ENCODE measurements at regions not wholly inside any gene's neighbourhood (a gene's known extent, or its start where the extent isn't known, plus 50 kb on each side); places are given as distances from the start of the nearest gene placed in this dataset.

- no peaks in the 10 kb centered on the region for H3K36me3 ChIP-seq (ENCODE audit: low read depth, low read length)
- no peaks in the 10 kb centered on the region for H3K9me3 ChIP-seq (ENCODE audit: low read length)
- no peaks in the 10 kb centered on the region for H3K79me2 ChIP-seq (ENCODE audit: low read length)
- no peaks in the 10 kb centered on the region for H3K4me1 ChIP-seq (ENCODE audit: insufficient read depth, low read length)
- H3K27me3 ChIP-seq (ENCODE audit: low read length) = peaks cover 47% of the 10 kb centered on the region
- BruUV-seq (replicated peaks) = no TSS peak
- ATAC-seq = no peak
- no peak overlapping the region for H3K27ac ChIP-seq (ENCODE audit: low read length)
- no peak overlapping the region for H2AFZ ChIP-seq (ENCODE audit: low read length)
- H4K20me1 ChIP-seq (ENCODE audit: low read length) = no peaks in the 10 kb centered on the region
- CTCF ChIA-PET = no interaction called here
- no peak overlapping the region for H3K4me2 ChIP-seq (ENCODE audit: low read length)
- no peak overlapping the region for H3K4me3 ChIP-seq (ENCODE audit: low read length)
- no peaks in the 10 kb centered on the region for H3K9me2 ChIP-seq (replicated peaks; ENCODE audit: low read length)
- POLR2A ChIA-PET (ENCODE audit: unreplicated experiment) = no interaction called here
- no peaks in the 10 kb centered on the region for H3F3A ChIP-seq (ENCODE audit: low read length, unreplicated experiment)
- DNase-seq = peak; percentile 14
- peak; percentile 34; the same call in 1 of the 2 replicates for TF ChIP-seq CTCF (conservative IDR thresholded peaks at IDR 0.05; ENCODE audit: low read depth, low read length)
- no peak for TF ChIP-seq EZH2phosphoT487 (IDR thresholded peaks at IDR 0.05; ENCODE audit: borderline replicate concordance, low read length)
- no peak for TF ChIP-seq EZH2 (IDR thresholded peaks at IDR 0.05; ENCODE audit: low read length, unreplicated experiment)
- H3K9ac ChIP-seq (ENCODE audit: low read length) = no peak overlapping the region
- intact Hi-C loops (cut with micrococcal nuclease) = no loop called here
Measured at GRCh38 chr15:91589360-91589759, 264.1 kb upstream of the SLCO3A1 start.

GRCh38 chr15:91592567-91592966 is 260.9 kb upstream of the SLCO3A1 start:
- no peak overlapping the region for H3K9ac ChIP-seq (ENCODE audit: low read length)
- no peaks in the 10 kb centered on the region for H4K20me1 ChIP-seq (ENCODE audit: low read length)
- TF ChIP-seq EZH2 (IDR thresholded peaks at IDR 0.05; ENCODE audit: low read length, unreplicated experiment) (no peak), EZH2phosphoT487 (IDR thresholded peaks at IDR 0.05; ENCODE audit: borderline replicate concordance, low read length) (no peak), CTCF (conservative IDR thresholded peaks at IDR 0.05; ENCODE audit: low read depth, low read length) (no peak)
- no peak overlapping the region for H3K27ac ChIP-seq (ENCODE audit: low read length)
- intact Hi-C loops (cut with micrococcal nuclease) = no loop called here
- no peak overlapping the region for H2AFZ ChIP-seq (ENCODE audit: low read length)
- ATAC-seq (no peak), DNase-seq (no peak)
- ChIA-PET POLR2A (ENCODE audit: unreplicated experiment) (no interaction called here), CTCF (no interaction called here)
- no peak overlapping the region for H3K4me3 ChIP-seq (ENCODE audit: low read length)
- no peak overlapping the region for H3K4me2 ChIP-seq (ENCODE audit: low read length)
- no peaks in the 10 kb centered on the region for H3F3A ChIP-seq (ENCODE audit: low read length, unreplicated experiment)
- peaks cover 33% of the 10 kb centered on the region for H3K27me3 ChIP-seq (ENCODE audit: low read length)
- no TSS peak for BruUV-seq (replicated peaks)
- no peaks in the 10 kb centered on the region for H3K36me3 ChIP-seq (ENCODE audit: low read depth, low read length)
- H3K79me2 ChIP-seq (ENCODE audit: low read length) = no peaks in the 10 kb centered on the region
- no peaks in the 10 kb centered on the region for H3K4me1 ChIP-seq (ENCODE audit: insufficient read depth, low read length)
- H3K9me2 ChIP-seq (replicated peaks; ENCODE audit: low read length) = no peaks in the 10 kb centered on the region
- H3K9me3 ChIP-seq (ENCODE audit: low read length) = no peaks in the 10 kb centered on the region

GRCh38 chr15:91593067-91593466 is 260.4 kb upstream of the SLCO3A1 start:
- ATAC-seq (no peak), DNase-seq (no peak)
- POLR2A ChIA-PET (ENCODE audit: unreplicated experiment) = no interaction called here

More at GRCh38 chr15:91593067-91593466, 260.4 kb upstream of the SLCO3A1 start:
- Histone ChIP-seq H3K27me3 (ENCODE audit: low read length) (peaks cover 28% of the 10 kb centered on the region), H3K4me2 (ENCODE audit: low read length) (no peak overlapping the region), H3K4me3 (ENCODE audit: low read length) (no peak overlapping the region), H4K20me1 (ENCODE audit: low read length) (no peaks in the 10 kb centered on the region), H3K4me1 (ENCODE audit: insufficient read depth, low read length) (no peaks in the 10 kb centered on the region), H3F3A (ENCODE audit: low read length, unreplicated experiment) (no peaks in the 10 kb centered on the region), H3K9me2 (replicated peaks; ENCODE audit: low read length) (no peaks in the 10 kb centered on the region), H3K27ac (ENCODE audit: low read length) (no peak overlapping the region), H3K9ac (ENCODE audit: low read length) (no peak overlapping the region), H2AFZ (ENCODE audit: low read length) (no peak overlapping the region), H3K36me3 (ENCODE audit: low read depth, low read length) (no peaks in the 10 kb centered on the region), H3K79me2 (ENCODE audit: low read length) (no peaks in the 10 kb centered on the region), H3K9me3 (ENCODE audit: low read length) (no peaks in the 10 kb centered on the region)
- CTCF ChIA-PET = no interaction called here
- BruUV-seq (replicated peaks) = no TSS peak
- no peak for TF ChIP-seq EZH2phosphoT487 (IDR thresholded peaks at IDR 0.05; ENCODE audit: borderline replicate concordance, low read length)
- no peak for TF ChIP-seq EZH2 (IDR thresholded peaks at IDR 0.05; ENCODE audit: low read length, unreplicated experiment)
- no peak for TF ChIP-seq CTCF (conservative IDR thresholded peaks at IDR 0.05; ENCODE audit: low read depth, low read length)
- intact Hi-C loops (cut with micrococcal nuclease) = no loop called here
